DOHH2 (cell line): ENCODE measurements at regions not wholly inside any gene's neighbourhood (a gene's known extent, or its start where the extent isn't known, plus 50 kb on each side); places are given as distances from the start of the nearest gene placed in this dataset.

ENCODE experiments used
- H3F3A ChIP-seq: fragments of 200-600 bp; sonication (generic), shearing (Covaris generic); 2 replicates; pipeline ENCODE4 v1.6.0; 2016; ENCODE audit warnings: antibody characterized with exemption, mild to moderate bottlenecking; ENCODE audit not compliant: control insufficient read depth, insufficient read depth
- H3K27ac ChIP-seq: fragments of 200-600 bp; sonication (generic); 2 replicates; pipeline ENCODE4 v1.5.1; 2014; ENCODE audit warnings: low read depth, mild to moderate bottlenecking, low read length, moderate library complexity
- H3K27me3 ChIP-seq: fragments of 200-600 bp; sonication (generic); 2 replicates; pipeline ENCODE4 v1.6.1; 2014; ENCODE audit warnings: mild to moderate bottlenecking, low read length, mixed read lengths; ENCODE audit not compliant: control insufficient read depth
- H3K36me3 ChIP-seq: fragments of 200-600 bp; sonication (generic); 2 replicates; pipeline ENCODE4 v1.6.1; 2014; ENCODE audit warnings: mild to moderate bottlenecking, low read length, moderate library complexity, mixed read lengths; ENCODE audit not compliant: control insufficient read depth
- H3K4me1 ChIP-seq: fragments of 200-600 bp; sonication (generic); 2 replicates; pipeline ENCODE4 v1.6.1; 2014; ENCODE audit warnings: mild to moderate bottlenecking, low read length, mixed read lengths; ENCODE audit not compliant: control insufficient read depth
- H3K4me2 ChIP-seq: fragments of 200-600 bp; sonication (generic); 2 replicates; pipeline ENCODE4 v1.6.0; 2014; ENCODE audit warnings: mild to moderate bottlenecking, low read length, moderate library complexity
- H3K4me3 ChIP-seq: fragments of 200-600 bp; sonication (generic); 2 replicates; pipeline ENCODE4 v1.5.1; 2014; ENCODE audit warnings: mild to moderate bottlenecking, low read length, mixed read lengths
- H3K79me2 ChIP-seq: fragments of 200-600 bp; sonication (generic); 2 replicates; pipeline ENCODE4 v1.6.1; 2014; ENCODE audit warnings: mild to moderate bottlenecking, low read length, mixed read lengths; ENCODE audit not compliant: control insufficient read depth
- H3K9me2 ChIP-seq: fragments of 200-600 bp; sonication (generic); replicated peaks from 2 replicates; pipeline ENCODE4 v1.6.1; 2014; ENCODE audit warnings: mild to moderate bottlenecking, low read length, mixed read lengths; ENCODE audit not compliant: control insufficient read depth
- H3K9me3 ChIP-seq: fragments of 200-600 bp; sonication (generic); 2 replicates; pipeline ENCODE4 v1.6.1; 2014; ENCODE audit warnings: antibody characterized with exemption, low read length, mixed read lengths; ENCODE audit not compliant: control insufficient read depth, insufficient read depth
- H4K20me1 ChIP-seq: fragments of 200-600 bp; sonication (generic); 2 replicates; pipeline ENCODE4 v1.6.0; 2014; ENCODE audit warnings: low read depth, mild to moderate bottlenecking, antibody characterized with exemption, low read length, moderate library complexity; ENCODE audit not compliant: control insufficient read depth, insufficient read depth
- CTCF ChIP-seq: fragments of 200-600 bp; sonication (generic); IDR thresholded peaks from one replicate; pipeline ENCODE4 v1.5.1; 2014; ENCODE audit warnings: antibody characterized with exemption, mild to moderate bottlenecking, low read depth, low read length; ENCODE audit not compliant: poor library complexity, severe bottlenecking
- EZH2phosphoT487 ChIP-seq: fragments of 200-600 bp; sonication (generic); IDR thresholded peaks from 2 replicates; pipeline ENCODE4 v1.6.1; 2017; ENCODE audit warnings: borderline replicate concordance, mild to moderate bottlenecking, antibody characterized with exemption, low read length, moderate library complexity, mixed read lengths

DNA sequence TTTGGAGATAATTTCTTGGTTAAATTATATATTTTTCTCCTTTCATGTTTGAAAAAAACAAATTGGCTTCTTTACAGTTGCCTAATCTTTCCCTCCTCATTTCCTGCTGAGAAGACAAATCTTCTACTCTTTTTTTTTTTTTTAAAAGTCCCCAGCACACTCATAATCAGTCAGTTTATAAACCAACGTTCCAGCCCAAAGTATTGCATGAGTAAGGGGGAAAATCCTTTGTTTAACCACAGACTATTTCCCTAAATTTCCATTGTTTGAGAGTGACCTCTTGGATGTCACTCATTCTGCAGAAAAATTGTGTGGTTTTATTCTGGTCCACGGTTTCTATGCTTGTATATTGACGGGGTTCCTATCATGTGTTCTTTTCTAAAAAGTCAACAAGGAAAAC lies 55.1 kb upstream of the TLR4 start:
- peaks cover 5% of the 10 kb centered on the region; the same call in 1 of the 2 replicates for H3K4me1 ChIP-seq
- H3F3A ChIP-seq, result no peaks in the 10 kb centered on the region
- no peak overlapping the region for H3K4me2 ChIP-seq
- H3K9me3 ChIP-seq, result no peaks in the 10 kb centered on the region
- H3K9me2 ChIP-seq, result no peaks in the 10 kb centered on the region
- H4K20me1 ChIP-seq, result no peaks in the 10 kb centered on the region
- TF ChIP-seq CTCF (no peak), EZH2phosphoT487 (no peak)
- no peak overlapping the region for H3K27ac ChIP-seq
- no peaks in the 10 kb centered on the region for H3K36me3 ChIP-seq
- H3K4me3 ChIP-seq, result no peak overlapping the region
- no peaks in the 10 kb centered on the region for H3K79me2 ChIP-seq
- H3K27me3 ChIP-seq, result no peaks in the 10 kb centered on the region

DNA sequence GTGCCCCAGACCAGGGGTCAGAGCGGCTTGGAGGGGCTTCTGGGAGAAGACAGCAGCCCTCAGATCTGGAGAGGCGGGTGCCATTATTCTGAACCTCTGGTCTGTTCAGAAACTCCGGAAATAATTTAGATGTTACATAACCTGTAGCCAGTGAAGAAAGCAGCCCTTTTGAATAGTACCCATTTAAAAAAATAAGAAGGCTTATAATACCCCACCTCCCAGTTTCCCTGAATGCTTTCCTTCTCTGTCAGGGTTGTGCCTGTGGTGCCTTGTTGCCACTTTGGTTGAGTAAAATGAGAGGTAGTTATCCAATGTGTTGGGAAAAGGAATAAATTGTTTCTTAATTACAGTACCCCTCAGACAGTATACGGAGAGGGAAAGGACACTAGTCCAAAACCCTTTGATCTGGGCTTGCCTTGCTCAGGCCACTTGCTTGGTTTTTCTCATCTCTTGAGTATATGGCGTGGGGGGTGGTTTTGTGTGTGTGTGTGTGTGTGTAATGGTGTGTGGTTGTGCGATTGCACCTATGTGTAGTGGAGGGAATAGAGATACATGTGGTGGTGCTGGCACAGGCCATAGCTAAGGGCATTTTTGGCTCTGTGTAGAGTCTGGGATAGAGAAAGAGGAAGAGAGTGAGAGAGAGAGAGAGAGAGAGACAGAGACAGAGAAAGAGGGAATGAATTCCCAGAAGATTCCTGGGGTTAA lies 59.1 kb upstream of the TLR4 start:
- Histone ChIP-seq H3K27ac (no peak overlapping the region), H3K9me2 (no peaks in the 10 kb centered on the region), H4K20me1 (no peaks in the 10 kb centered on the region), H3K36me3 (no peaks in the 10 kb centered on the region), H3K27me3 (no peaks in the 10 kb centered on the region), H3K79me2 (no peaks in the 10 kb centered on the region), H3K9me3 (no peaks in the 10 kb centered on the region), H3F3A (no peaks in the 10 kb centered on the region), H3K4me2 (no peak overlapping the region), H3K4me1 (peaks cover 6% of the 10 kb centered on the region; the same call in 1 of the 2 replicates), H3K4me3 (no peak overlapping the region)
- TF ChIP-seq EZH2phosphoT487 (no peak), CTCF (no peak)

GRCh38 chr9:117644133-117644931 lies 59.9 kb upstream of the TLR4 start:
- Histone ChIP-seq H3K36me3 (no peaks in the 10 kb centered on the region), H3K27me3 (no peaks in the 10 kb centered on the region), H3K79me2 (no peaks in the 10 kb centered on the region), H3K9me2 (no peaks in the 10 kb centered on the region), H3F3A (no peaks in the 10 kb centered on the region), H3K4me3 (no peak overlapping the region), H3K27ac (no peak overlapping the region), H3K9me3 (no peaks in the 10 kb centered on the region), H3K4me2 (no peak overlapping the region), H4K20me1 (no peaks in the 10 kb centered on the region), H3K4me1 (peaks cover 6% of the 10 kb centered on the region; the same call in 1 of the 2 replicates)
- TF ChIP-seq CTCF (peak; percentile 96), EZH2phosphoT487 (no peak)
